GM18861 (cell line): ENCODE measurements at regions not wholly inside any gene's neighbourhood (a gene's known extent, or its start where the extent isn't known, plus 50 kb on each side); places are given as distances from the start of the nearest gene placed in this dataset.
"Not testable (repeated sequence)": the region's sequence is repeated elsewhere in the genome, so short reads cannot be mapped to it uniquely, and the experiment has no call there.

Source experiments
- ATAC-seq: cut with Tn5 transposase; IDR thresholded peaks from one replicate; pipeline ENCODE4 v1.9.1; 2021; ENCODE audit not compliant: unreplicated experiment

GRCh38 chr9:88916894-88917293 lies 74.4 kb upstream of the S1PR3 start:
- no peak for ATAC-seq

GRCh38 chr9:88917375-88917774 lies 73.9 kb upstream of the S1PR3 start:
- ATAC-seq: no peak

GRCh38 chr9:88918537-88918936 lies 72.7 kb upstream of the S1PR3 start:
- ATAC-seq: not testable (repeated sequence)

- no peak for ATAC-seq
Measured at GRCh38 chr9:88920645-88921044, 70.6 kb upstream of the S1PR3 start.

GRCh38 chr9:88922091-88922490 lies 69.2 kb upstream of the S1PR3 start:
- no peak for ATAC-seq

GRCh38 chr9:88923092-88923491 lies 68.2 kb upstream of the S1PR3 start:
- no peak for ATAC-seq

GRCh38 chr9:88923653-88924288 lies 67.5 kb upstream of the S1PR3 start:
- no peak for ATAC-seq

GRCh38 chr9:88925481-88925880 lies 65.8 kb upstream of the S1PR3 start:
- ATAC-seq: no peak

GRCh38 chr9:88926781-88927505 lies 64.3 kb upstream of the S1PR3 start:
- no peak for ATAC-seq

- ATAC-seq: peak; percentile 63
Measured at GRCh38 chr9:88927510-88927909, 63.8 kb upstream of the S1PR3 start.

- ATAC-seq: no peak
Measured at GRCh38 chr9:88930716-88931115, 60.6 kb upstream of the S1PR3 start.

GRCh38 chr9:88932766-88933165 lies 58.5 kb upstream of the S1PR3 start:
- ATAC-seq: no peak

GRCh38 chr9:88933607-88934379 lies 57.5 kb upstream of the S1PR3 start:
- ATAC-seq: no peak

- ATAC-seq: no peak
Measured at GRCh38 chr9:88934876-88935535, 56.3 kb upstream of the S1PR3 start.

GRCh38 chr9:88936132-88936531 lies 55.1 kb upstream of the S1PR3 start:
- no peak for ATAC-seq

GRCh38 chr9:88936668-88937067 lies 54.6 kb upstream of the S1PR3 start:
- no peak for ATAC-seq

GRCh38 chr9:88937248-88937647 lies 54.0 kb upstream of the S1PR3 start:
- ATAC-seq: no peak

- ATAC-seq: no peak
Measured at GRCh38 chr9:88938189-88938588, 53.1 kb upstream of the S1PR3 start.
